ENCODE measurements at regions not wholly inside any gene's neighbourhood (a gene's known extent, or its start where the extent isn't known, plus 50 kb on each side); places are given as distances from the start of the nearest gene placed in this dataset.

GRCh38 chr5:104569621-104570020, 1007.0 kb upstream of the NUDT12 start:
- WGBS (ENCODE audit: low lambda C conversion rate), result 42% methylated on average over 1 of the region's 1 CpG
- Histone ChIP-seq H3K79me2 (ENCODE audit: insufficient read depth) (no peaks in the 10 kb centered on the region), H3K27ac (ENCODE audit: low read depth in 2 of 2, low read length in 1 of 2) (no peak overlapping the region), H3K4me2 (no peak overlapping the region), H3K9me2 (no peaks in the 10 kb centered on the region), H3F3A (replicated peaks; ENCODE audit: insufficient read depth) (no peaks in the 10 kb centered on the region), H3K4me3 (ENCODE audit: low read depth in 2 of 2, low read length in 1 of 2) (no peak overlapping the region), H4K20me1 (ENCODE audit: insufficient read depth) (no peaks in the 10 kb centered on the region), H3K9me3 (no peaks in the 10 kb centered on the region), H3K36me3 (replicated peaks in 1 of 2; ENCODE audit: control insufficient read depth in 1 of 2, insufficient read depth in 2 of 2, low read length in 1 of 2) (no peaks in the 10 kb centered on the region), H3K9ac (no peak overlapping the region), H3K27me3 (ENCODE audit: insufficient read depth) (no peaks in the 10 kb centered on the region), H3K4me1 (ENCODE audit: control insufficient read depth in 1 of 2, insufficient read depth in 2 of 2, low read depth in 1 of 2, low read length in 1 of 2) (no peaks in the 10 kb centered on the region), H2AFZ (ENCODE audit: low read depth) (no peak overlapping the region)
- TF ChIP-seq RAD21 (IDR thresholded peaks at IDR 0.05; ENCODE audit: low read length) (no peak), ZBTB33 (IDR thresholded peaks at IDR 0.05; ENCODE audit: borderline replicate concordance, low read depth) (no peak), MEF2A (IDR thresholded peaks at IDR 0.05; ENCODE audit: borderline replicate concordance, low read depth) (no peak), RXRA (IDR thresholded peaks at IDR 0.05; ENCODE audit: borderline replicate concordance, low read depth) (no peak), TEAD4 (IDR thresholded peaks at IDR 0.05; ENCODE audit: borderline replicate concordance, insufficient read depth) (no peak), GABPA (IDR thresholded peaks at IDR 0.05; ENCODE audit: low read depth) (no peak), CHD2 (IDR thresholded peaks at IDR 0.05; ENCODE audit: low read length, partially characterized antibody) (no peak), RCOR1 (IDR thresholded peaks at IDR 0.05; ENCODE audit: low read length) (no peak), JUND (IDR thresholded peaks at IDR 0.05) (no peak), FOSL2 (IDR thresholded peaks at IDR 0.05; ENCODE audit: borderline replicate concordance, low read depth) (no peak), TAF1 (IDR thresholded peaks at IDR 0.05; ENCODE audit: borderline replicate concordance, low read depth, low read length) (no peak), NRF1 (IDR thresholded peaks at IDR 0.05; ENCODE audit: low read depth, low read length) (no peak), CTCF (IDR thresholded peaks at IDR 0.05) (no peak), GATA2 (CRISPR knock-in tag; IDR thresholded peaks at IDR 0.05) (no peak), YY1 (IDR thresholded peaks at IDR 0.05; ENCODE audit: low read depth) (no peak), POLR2AphosphoS5 (IDR thresholded peaks at IDR 0.05; ENCODE audit: low read depth, low read length) (no peak), FOXJ3 (CRISPR knock-in tag; IDR thresholded peaks at IDR 0.05) (no peak), ELF1 (IDR thresholded peaks at IDR 0.05) (no peak)
- DNase-seq, result no peak
- CTCF ChIA-PET, result no interaction called here
- POLR2A ChIA-PET, result no interaction called here

- Histone ChIP-seq H3F3A (replicated peaks; ENCODE audit: insufficient read depth) (no peaks in the 10 kb centered on the region), H3K4me1 (ENCODE audit: control insufficient read depth in 1 of 2, insufficient read depth in 2 of 2, low read depth in 1 of 2, low read length in 1 of 2) (no peaks in the 10 kb centered on the region), H3K36me3 (replicated peaks in 1 of 2; ENCODE audit: control insufficient read depth in 1 of 2, insufficient read depth in 2 of 2, low read length in 1 of 2) (no peaks in the 10 kb centered on the region), H3K9ac (no peak overlapping the region), H3K4me3 (ENCODE audit: low read depth in 2 of 2, low read length in 1 of 2) (no peak overlapping the region), H3K79me2 (ENCODE audit: insufficient read depth) (no peaks in the 10 kb centered on the region), H3K9me2 (no peaks in the 10 kb centered on the region), H3K4me2 (no peak overlapping the region), H2AFZ (ENCODE audit: low read depth) (no peak overlapping the region), H4K20me1 (ENCODE audit: insufficient read depth) (no peaks in the 10 kb centered on the region), H3K27ac (ENCODE audit: low read depth in 2 of 2, low read length in 1 of 2) (no peak overlapping the region), H3K9me3 (no peaks in the 10 kb centered on the region), H3K27me3 (ENCODE audit: insufficient read depth) (no peaks in the 10 kb centered on the region)
- 97% methylated on average over 4 of the region's 4 CpGs for WGBS (ENCODE audit: low lambda C conversion rate)
- ChIA-PET POLR2A (no interaction called here), CTCF (no interaction called here)
- DNase-seq, result no peak
- no peak for TF ChIP-seq TEAD4 (IDR thresholded peaks at IDR 0.05; ENCODE audit: borderline replicate concordance, insufficient read depth)
- no peak for TF ChIP-seq SIN3A (IDR thresholded peaks at IDR 0.05; ENCODE audit: borderline replicate concordance, low read depth, low read length)
- TF ChIP-seq MEF2A (IDR thresholded peaks at IDR 0.05; ENCODE audit: borderline replicate concordance, low read depth), result no peak
- no peak for TF ChIP-seq RAD21 (IDR thresholded peaks at IDR 0.05; ENCODE audit: low read length)
- no peak for TF ChIP-seq MXI1 (IDR thresholded peaks at IDR 0.05; ENCODE audit: low read depth, low read length)
- TF ChIP-seq MAX (IDR thresholded peaks at IDR 0.05; ENCODE audit: low read depth), result no peak
- TF ChIP-seq ZBTB33 (IDR thresholded peaks at IDR 0.05; ENCODE audit: borderline replicate concordance, low read depth), result no peak
- no peak for TF ChIP-seq EP300 (IDR thresholded peaks at IDR 0.05; ENCODE audit: borderline replicate concordance in 1 of 2, low read depth in 1 of 2, low read length in 1 of 2)
- TF ChIP-seq GABPA (IDR thresholded peaks at IDR 0.05; ENCODE audit: low read depth), result no peak
- TF ChIP-seq POLR2AphosphoS5 (IDR thresholded peaks at IDR 0.05; ENCODE audit: low read depth, low read length), result no peak
- TF ChIP-seq JUND (IDR thresholded peaks at IDR 0.05), result no peak
- no peak for TF ChIP-seq NFIC (IDR thresholded peaks at IDR 0.05; ENCODE audit: borderline replicate concordance)
- no peak for TF ChIP-seq FOXM1 (IDR thresholded peaks at IDR 0.05; ENCODE audit: low read depth)
- no peak for TF ChIP-seq NRF1 (IDR thresholded peaks at IDR 0.05; ENCODE audit: low read depth, low read length)
- TF ChIP-seq ELF1 (IDR thresholded peaks at IDR 0.05), result no peak
These were observed 1001.9 kb upstream of the NUDT12 start for GRCh38 chr5:104564530-104564929.
